WERI-Rb-1 (cell line): ENCODE measurements at regions not wholly inside any gene's neighbourhood (a gene's known extent, or its start where the extent isn't known, plus 50 kb on each side); places are given as distances from the start of the nearest gene placed in this dataset.

Experiments
- DNase-seq: peaks from one replicate; pipeline ENCODE4 v3.0.0-alpha.2; 2020
- H3K27ac ChIP-seq: fragments of 250-450 bp; sonication (Bioruptor Pico); 2 replicates; pipeline ENCODE4 v1.5.1; 2020; ENCODE audit warnings: mild to moderate bottlenecking, moderate library complexity
- H3K27me3 ChIP-seq: fragments of 250-450 bp; sonication (Bioruptor Pico); 2 replicates; pipeline ENCODE4 v1.5.1; 2021; ENCODE audit warnings: mild to moderate bottlenecking, low read depth, moderate library complexity; ENCODE audit not compliant: insufficient read depth, severe bottlenecking
- H3K36me3 ChIP-seq: fragments of 250-450 bp; sonication (Bioruptor Pico); 2 replicates; pipeline ENCODE4 v1.5.1; 2020; ENCODE audit warnings: mild to moderate bottlenecking, moderate library complexity
- H3K4me3 ChIP-seq: 2 replicates; pipeline ENCODE4 v1.5.1; 2011; ENCODE audit warnings: low read depth, mild to moderate bottlenecking, control low read depth, low read length
- H3K9me3 ChIP-seq: fragments of 250-450 bp; sonication (Bioruptor Pico); 2 replicates; pipeline ENCODE4 v1.5.1; 2021; ENCODE audit warnings: mild to moderate bottlenecking, moderate library complexity; ENCODE audit not compliant: severe bottlenecking
- CTCF ChIP-seq: IDR thresholded peaks from 2 replicates; pipeline ENCODE4 v1.5.1; 2011; ENCODE audit warnings: low read depth, mild to moderate bottlenecking, control low read depth, inconsistent platforms, low read length

DNA sequence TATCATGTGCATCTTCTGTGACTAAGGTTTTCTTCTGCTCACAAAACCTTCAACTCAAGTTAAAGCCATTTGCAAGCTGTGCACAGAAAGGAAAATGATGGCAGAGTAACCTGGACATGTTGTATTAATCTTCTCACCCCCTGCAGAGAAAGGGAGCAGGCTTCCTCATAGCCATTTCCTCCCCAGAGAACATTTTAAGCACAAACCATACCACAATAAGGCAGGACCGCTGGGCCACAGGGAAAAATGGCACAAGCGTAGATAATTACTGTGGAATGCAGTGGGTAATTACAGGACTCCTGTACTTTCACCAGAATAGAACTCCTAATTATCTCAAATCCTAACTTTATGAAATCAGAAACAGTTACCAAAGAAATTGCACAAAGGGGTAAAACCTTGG is 215.7 kb downstream of the KIF21A start:
- Histone ChIP-seq H3K9me3 (no peaks in the 10 kb centered on the region), H3K36me3 (no peaks in the 10 kb centered on the region), H3K27ac (no peak overlapping the region), H3K4me3 (no peak overlapping the region), H3K27me3 (peaks cover 39% of the 10 kb centered on the region)
- no peak for TF ChIP-seq CTCF
- DNase-seq, result no peak

DNA sequence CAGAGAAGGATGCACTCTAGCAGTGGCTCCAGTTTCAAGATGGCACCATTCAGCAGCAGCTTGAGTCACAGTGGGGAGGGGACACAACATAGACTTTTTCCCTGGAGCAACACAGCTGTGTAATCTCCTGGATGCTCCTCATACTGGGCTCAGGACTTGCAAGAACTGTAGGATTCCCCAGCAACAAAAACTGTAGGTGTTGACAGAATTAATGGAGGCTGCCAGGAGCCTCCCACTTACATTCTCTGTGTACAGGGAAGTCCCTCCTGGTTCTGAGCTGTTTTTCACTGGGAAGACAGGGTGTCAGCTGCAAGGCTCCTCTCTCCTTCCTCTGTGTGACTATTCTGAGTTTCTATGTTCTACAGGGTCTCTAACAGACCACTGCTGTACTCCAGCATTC is 217.9 kb downstream of the KIF21A start:
- no peaks in the 10 kb centered on the region for H3K9me3 ChIP-seq
- H3K27me3 ChIP-seq, result peaks cover 51% of the 10 kb centered on the region
- DNase-seq, result no peak
- H3K27ac ChIP-seq, result no peak overlapping the region
- no peaks in the 10 kb centered on the region for H3K36me3 ChIP-seq
- H3K4me3 ChIP-seq, result no peak overlapping the region
- no peak for TF ChIP-seq CTCF

- H3K27ac ChIP-seq, result no peak overlapping the region
- H3K9me3 ChIP-seq, result peaks cover 3% of the 10 kb centered on the region
- no peak for TF ChIP-seq CTCF
- no peaks in the 10 kb centered on the region for H3K36me3 ChIP-seq
- DNase-seq, result no peak
- peaks cover 22% of the 10 kb centered on the region for H3K27me3 ChIP-seq
- H3K4me3 ChIP-seq, result no peak overlapping the region
Observed at GRCh38 chr12:39205969-39206368, 237.0 kb downstream of the KIF21A start.

GRCh38 chr12:39199351-39199750 is 243.6 kb downstream of the KIF21A start:
- Histone ChIP-seq H3K36me3 (no peaks in the 10 kb centered on the region), H3K4me3 (no peak overlapping the region), H3K9me3 (peaks cover 3% of the 10 kb centered on the region), H3K27ac (no peak overlapping the region), H3K27me3 (peaks cover 24% of the 10 kb centered on the region)
- no peak for TF ChIP-seq CTCF
- DNase-seq, result peak; percentile 8

- peaks cover 3% of the 10 kb centered on the region for H3K9me3 ChIP-seq
- no peaks in the 10 kb centered on the region for H3K36me3 ChIP-seq
- no peak for TF ChIP-seq CTCF
- H3K4me3 ChIP-seq, result no peak overlapping the region
- DNase-seq, result no peak
- H3K27ac ChIP-seq, result no peak overlapping the region
- H3K27me3 ChIP-seq, result peaks cover 37% of the 10 kb centered on the region
Observed at GRCh38 chr12:39188689-39189088, 254.2 kb downstream of the KIF21A start.

GRCh38 chr12:39186744-39187143 is 256.2 kb downstream of the KIF21A start:
- H3K27me3 ChIP-seq, result peaks cover 46% of the 10 kb centered on the region
- H3K4me3 ChIP-seq, result no peak overlapping the region
- H3K36me3 ChIP-seq, result no peaks in the 10 kb centered on the region
- TF ChIP-seq CTCF, result no peak
- no peak overlapping the region for H3K27ac ChIP-seq
- DNase-seq, result no peak
- H3K9me3 ChIP-seq, result peaks cover 3% of the 10 kb centered on the region
